H1 (cell line): ENCODE measurements at regions not wholly inside any gene's neighbourhood (a gene's known extent, or its start where the extent isn't known, plus 50 kb on each side); places are given as distances from the start of the nearest gene placed in this dataset.

Experiments used
- TF ChIP-seq, protein P1 (sequence below), 3 experiments: IDR thresholded peaks; 1 replicate in 2 of 3; 2 replicates in 1 of 3; pipeline versions ENCODE4 v1.5.1 to v1.6.1; 2011; ENCODE audit warnings: low read length in 3 of 3, mild to moderate bottlenecking in 3 of 3, inconsistent platforms in 2 of 3, low read depth in 1 of 3, moderate library complexity in 1 of 3; ENCODE audit not compliant: insufficient read depth in 1 of 3; ENCODE audit errors: control extremely low read depth in 1 of 3

DNA sequence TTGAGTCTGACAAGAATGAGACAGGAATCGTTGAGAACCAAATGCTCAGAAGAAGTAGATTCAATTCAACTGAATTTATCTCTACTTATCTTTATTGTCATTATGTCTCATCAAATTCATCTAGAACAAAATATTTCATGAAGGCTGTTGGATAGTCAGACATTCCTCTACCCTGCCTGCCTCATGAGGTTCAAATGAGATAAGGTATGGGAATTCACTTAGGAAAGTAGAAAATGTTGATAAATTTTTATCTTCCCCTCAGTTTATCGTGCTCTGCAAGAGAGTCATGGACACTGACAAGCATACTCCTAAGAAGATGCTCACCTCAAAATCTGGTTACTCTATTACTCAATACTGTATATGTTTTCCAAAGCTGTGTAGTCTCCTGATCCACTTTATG is 149.7 kb upstream of the CDIN1 start (continued):
- TF ChIP-seq, protein P1, sequence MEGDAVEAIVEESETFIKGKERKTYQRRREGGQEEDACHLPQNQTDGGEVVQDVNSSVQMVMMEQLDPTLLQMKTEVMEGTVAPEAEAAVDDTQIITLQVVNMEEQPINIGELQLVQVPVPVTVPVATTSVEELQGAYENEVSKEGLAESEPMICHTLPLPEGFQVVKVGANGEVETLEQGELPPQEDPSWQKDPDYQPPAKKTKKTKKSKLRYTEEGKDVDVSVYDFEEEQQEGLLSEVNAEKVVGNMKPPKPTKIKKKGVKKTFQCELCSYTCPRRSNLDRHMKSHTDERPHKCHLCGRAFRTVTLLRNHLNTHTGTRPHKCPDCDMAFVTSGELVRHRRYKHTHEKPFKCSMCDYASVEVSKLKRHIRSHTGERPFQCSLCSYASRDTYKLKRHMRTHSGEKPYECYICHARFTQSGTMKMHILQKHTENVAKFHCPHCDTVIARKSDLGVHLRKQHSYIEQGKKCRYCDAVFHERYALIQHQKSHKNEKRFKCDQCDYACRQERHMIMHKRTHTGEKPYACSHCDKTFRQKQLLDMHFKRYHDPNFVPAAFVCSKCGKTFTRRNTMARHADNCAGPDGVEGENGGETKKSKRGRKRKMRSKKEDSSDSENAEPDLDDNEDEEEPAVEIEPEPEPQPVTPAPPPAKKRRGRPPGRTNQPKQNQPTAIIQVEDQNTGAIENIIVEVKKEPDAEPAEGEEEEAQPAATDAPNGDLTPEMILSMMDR (IDR thresholded peaks at IDR 0.05; ENCODE audit: control extremely low read depth in 1 of 3, insufficient read depth in 1 of 3, low read depth in 1 of 3, low read length in 3 of 3) = no peak
